OCI-LY7 (cell line): ENCODE measurements at regions not wholly inside any gene's neighbourhood (a gene's known extent, or its start where the extent isn't known, plus 50 kb on each side); places are given as distances from the start of the nearest gene placed in this dataset.

Experiments used
- BruUV-seq: library from RNA; stranded (reverse); fragments of 400-500 nt; replicated peaks from 2 replicates; lab custom pipeline; 2021; lab: Mats Ljungman, UMichigan
- CTCF ChIA-PET: fragments of 300-600 bp; sonication (Branson Sonifier 250); formaldehyde crosslinking; loops from one replicate; lab custom pipeline; 2022; ENCODE audit warnings: antibody characterized with exemption; ENCODE audit not compliant: unreplicated experiment; lab: Charles Lee
- POLR2A ChIA-PET: fragments of 300-600 bp; sonication (Branson Sonifier 250); formaldehyde crosslinking; loops from one replicate; lab custom pipeline; 2022; ENCODE audit warnings: antibody characterized with exemption; lab: Charles Lee
- DNase-seq: peaks from one replicate; pipeline ENCODE4 v3.0.0-alpha.2; 2015; ENCODE audit warnings: low spot score
- H2AFZ ChIP-seq: fragments of 200-600 bp; sonication (generic), shearing (Covaris generic); 2 replicates; pipeline ENCODE4 v1.6.1; 2014; ENCODE audit warnings: mild to moderate bottlenecking, antibody characterized with exemption, low read length, moderate library complexity
- H3K27ac ChIP-seq: fragments of 200-600 bp; sonication (generic); 2 replicates; pipeline ENCODE4 v1.5.1; 2014; ENCODE audit warnings: mixed run types, low read depth, mild to moderate bottlenecking, moderate library complexity, low read length, inconsistent platforms; ENCODE audit not compliant: poor library complexity, severe bottlenecking
- H3K36me3 ChIP-seq: fragments of 200-600 bp; sonication (generic); 2 replicates; pipeline ENCODE4 v1.6.1; 2014; ENCODE audit warnings: mild to moderate bottlenecking, antibody characterized with exemption, low read length, moderate library complexity, mixed read lengths; ENCODE audit not compliant: insufficient read depth
- H3K4me1 ChIP-seq: fragments of 200-600 bp; sonication (generic); 2 replicates; pipeline ENCODE4 v1.5.1; 2014; ENCODE audit warnings: mild to moderate bottlenecking, low read length; ENCODE audit not compliant: insufficient read depth, poor library complexity, severe bottlenecking
- H3K4me2 ChIP-seq: fragments of 200-600 bp; sonication (generic); 2 replicates; pipeline ENCODE4 v1.6.1; 2014; ENCODE audit warnings: mild to moderate bottlenecking, low read length
- H3K4me3 ChIP-seq: fragments of 200-600 bp; sonication (generic); 2 replicates; pipeline ENCODE4 v1.5.1; 2014; ENCODE audit warnings: mild to moderate bottlenecking, low read depth, low read length; ENCODE audit not compliant: poor library complexity, severe bottlenecking
- H3K79me2 ChIP-seq: fragments of 200-600 bp; sonication (generic); 2 replicates; pipeline ENCODE4 v1.6.1; 2016; ENCODE audit warnings: low read depth, mild to moderate bottlenecking, low read length, moderate library complexity, mixed read lengths; ENCODE audit not compliant: insufficient read depth
- H3K9me2 ChIP-seq: fragments of 200-600 bp; sonication (generic); 2 replicates; pipeline ENCODE4 v1.6.1; 2016; ENCODE audit warnings: mild to moderate bottlenecking, low read length, mixed read lengths; ENCODE audit not compliant: insufficient read depth
- H3K9me3 ChIP-seq: fragments of 200-600 bp; sonication (generic); 2 replicates; pipeline ENCODE4 v1.6.1; 2014; ENCODE audit warnings: mild to moderate bottlenecking, mixed run types, low read length, mixed read lengths
- H4K20me1 ChIP-seq: fragments of 200-600 bp; sonication (generic); 2 replicates; pipeline ENCODE4 v1.6.1; 2014; ENCODE audit warnings: mild to moderate bottlenecking, antibody characterized with exemption, low read length, moderate library complexity, mixed read lengths; ENCODE audit not compliant: insufficient read depth
- CTCF ChIP-seq: fragments of 200-600 bp; sonication (generic); conservative IDR thresholded peaks from 2 replicates; pipeline ENCODE4 v1.5.1; 2014; ENCODE audit warnings: mild to moderate bottlenecking, antibody characterized with exemption, low read length, moderate library complexity, mixed read lengths
- EZH2phosphoT487 ChIP-seq: fragments of 200-600 bp; sonication (generic); IDR thresholded peaks from 2 replicates; pipeline ENCODE4 v1.6.1; 2018; ENCODE audit warnings: low read depth, borderline replicate concordance, mild to moderate bottlenecking, mixed run types, antibody characterized with exemption, low read length, moderate library complexity, mixed read lengths
- intact Hi-C: fragments of 100-400 bp; cut with micrococcal nuclease; formaldehyde crosslinking; loops from one replicate; pipeline ENCODE4 v1.10.0; 2022; ENCODE audit not compliant: unreplicated experiment

- no peak overlapping the region for H3K4me3 ChIP-seq
- H3K9me3 ChIP-seq, result no peaks in the 10 kb centered on the region
- no peak for DNase-seq
- no peak overlapping the region for H3K27ac ChIP-seq
- no peak for TF ChIP-seq CTCF
- no peak for TF ChIP-seq EZH2phosphoT487
- H3K36me3 ChIP-seq, result no peaks in the 10 kb centered on the region
- no peak overlapping the region for H3K4me2 ChIP-seq
- intact Hi-C loops, result no loop called here
- no TSS peak for BruUV-seq
- H3K4me1 ChIP-seq, result no peaks in the 10 kb centered on the region
- H2AFZ ChIP-seq, result no peak overlapping the region
- CTCF ChIA-PET, result no interaction called here
- no peaks in the 10 kb centered on the region for H3K9me2 ChIP-seq
- no peaks in the 10 kb centered on the region for H3K79me2 ChIP-seq
- no peaks in the 10 kb centered on the region for H4K20me1 ChIP-seq
- POLR2A ChIA-PET, result no interaction called here
These were observed 99.9 kb upstream of the MAP1LC3B2 start for GRCh38 chr12:116459011-116459875.

GRCh38 chr12:116459916-116460663 is 99.1 kb upstream of the MAP1LC3B2 start:
- BruUV-seq, result no TSS peak
- Histone ChIP-seq H4K20me1 (no peaks in the 10 kb centered on the region), H3K27ac (no peak overlapping the region), H3K4me2 (no peak overlapping the region), H3K9me3 (no peaks in the 10 kb centered on the region), H3K9me2 (no peaks in the 10 kb centered on the region), H3K79me2 (no peaks in the 10 kb centered on the region), H3K4me3 (no peak overlapping the region), H3K36me3 (no peaks in the 10 kb centered on the region), H3K4me1 (no peaks in the 10 kb centered on the region), H2AFZ (no peak overlapping the region)
- POLR2A ChIA-PET, result no interaction called here
- CTCF ChIA-PET, result no interaction called here
- TF ChIP-seq EZH2phosphoT487 (no peak), CTCF (no peak)
- intact Hi-C loops, result no loop called here
- no peak for DNase-seq
